ENCODE measurements at regions not wholly inside any gene's neighbourhood (a gene's known extent, or its start where the extent isn't known, plus 50 kb on each side); places are given as distances from the start of the nearest gene placed in this dataset.

DNA sequence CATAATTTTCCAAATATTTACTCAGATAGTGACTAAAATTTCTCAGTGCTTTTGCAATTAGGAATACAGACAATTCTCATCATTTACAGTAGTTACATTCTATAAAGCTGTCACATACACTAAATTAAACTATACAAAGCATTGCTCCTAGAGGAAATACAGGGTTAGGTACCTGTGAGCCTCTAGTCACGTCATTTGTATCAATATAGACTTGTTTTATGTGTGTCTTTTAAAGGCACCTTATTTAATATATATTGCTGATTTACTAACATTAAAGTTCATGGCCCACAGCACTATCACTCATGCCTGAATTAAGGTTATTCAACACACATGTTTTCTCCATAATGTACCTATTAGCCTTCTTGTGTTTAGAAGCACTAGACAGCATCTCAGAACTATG, 78.7 kb downstream of the PABPC4L start:
- Histone ChIP-seq H3K4me1 (ENCODE audit: control insufficient read depth, insufficient read depth, low read length) (no peaks in the 10 kb centered on the region), H3K4me3 (ENCODE audit: low read depth, low read length) (no peak overlapping the region), H3K9me3 (ENCODE audit: control insufficient read depth, insufficient read depth, low read depth, low read length) (no peaks in the 10 kb centered on the region), H3K27ac (ENCODE audit: extremely low read depth, low read depth, low read length) (no peak overlapping the region), H3K36me3 (ENCODE audit: control insufficient read depth in 2 of 2, insufficient read depth in 1 of 2, low read length in 2 of 2) (no peaks in the 10 kb centered on the region)
- TF ChIP-seq, protein P1, sequence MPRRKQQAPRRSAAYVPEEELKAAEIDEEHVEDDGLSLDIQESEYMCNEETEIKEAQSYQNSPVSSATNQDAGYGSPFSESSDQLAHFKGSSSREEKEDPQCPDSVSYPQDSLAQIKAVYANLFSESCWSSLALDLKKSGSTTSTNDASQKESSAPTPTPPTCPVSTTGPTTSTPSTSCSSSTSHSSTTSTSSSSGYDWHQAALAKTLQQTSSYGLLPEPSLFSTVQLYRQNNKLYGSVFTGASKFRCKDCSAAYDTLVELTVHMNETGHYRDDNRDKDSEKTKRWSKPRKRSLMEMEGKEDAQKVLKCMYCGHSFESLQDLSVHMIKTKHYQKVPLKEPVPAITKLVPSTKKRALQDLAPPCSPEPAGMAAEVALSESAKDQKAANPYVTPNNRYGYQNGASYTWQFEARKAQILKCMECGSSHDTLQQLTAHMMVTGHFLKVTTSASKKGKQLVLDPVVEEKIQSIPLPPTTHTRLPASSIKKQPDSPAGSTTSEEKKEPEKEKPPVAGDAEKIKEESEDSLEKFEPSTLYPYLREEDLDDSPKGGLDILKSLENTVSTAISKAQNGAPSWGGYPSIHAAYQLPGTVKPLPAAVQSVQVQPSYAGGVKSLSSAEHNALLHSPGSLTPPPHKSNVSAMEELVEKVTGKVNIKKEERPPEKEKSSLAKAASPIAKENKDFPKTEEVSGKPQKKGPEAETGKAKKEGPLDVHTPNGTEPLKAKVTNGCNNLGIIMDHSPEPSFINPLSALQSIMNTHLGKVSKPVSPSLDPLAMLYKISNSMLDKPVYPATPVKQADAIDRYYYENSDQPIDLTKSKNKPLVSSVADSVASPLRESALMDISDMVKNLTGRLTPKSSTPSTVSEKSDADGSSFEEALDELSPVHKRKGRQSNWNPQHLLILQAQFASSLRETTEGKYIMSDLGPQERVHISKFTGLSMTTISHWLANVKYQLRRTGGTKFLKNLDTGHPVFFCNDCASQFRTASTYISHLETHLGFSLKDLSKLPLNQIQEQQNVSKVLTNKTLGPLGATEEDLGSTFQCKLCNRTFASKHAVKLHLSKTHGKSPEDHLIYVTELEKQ (tag by site-specific recombination; IDR thresholded peaks at IDR 0.05; ENCODE audit: borderline replicate concordance), result no peak
- TF ChIP-seq, protein P2, sequence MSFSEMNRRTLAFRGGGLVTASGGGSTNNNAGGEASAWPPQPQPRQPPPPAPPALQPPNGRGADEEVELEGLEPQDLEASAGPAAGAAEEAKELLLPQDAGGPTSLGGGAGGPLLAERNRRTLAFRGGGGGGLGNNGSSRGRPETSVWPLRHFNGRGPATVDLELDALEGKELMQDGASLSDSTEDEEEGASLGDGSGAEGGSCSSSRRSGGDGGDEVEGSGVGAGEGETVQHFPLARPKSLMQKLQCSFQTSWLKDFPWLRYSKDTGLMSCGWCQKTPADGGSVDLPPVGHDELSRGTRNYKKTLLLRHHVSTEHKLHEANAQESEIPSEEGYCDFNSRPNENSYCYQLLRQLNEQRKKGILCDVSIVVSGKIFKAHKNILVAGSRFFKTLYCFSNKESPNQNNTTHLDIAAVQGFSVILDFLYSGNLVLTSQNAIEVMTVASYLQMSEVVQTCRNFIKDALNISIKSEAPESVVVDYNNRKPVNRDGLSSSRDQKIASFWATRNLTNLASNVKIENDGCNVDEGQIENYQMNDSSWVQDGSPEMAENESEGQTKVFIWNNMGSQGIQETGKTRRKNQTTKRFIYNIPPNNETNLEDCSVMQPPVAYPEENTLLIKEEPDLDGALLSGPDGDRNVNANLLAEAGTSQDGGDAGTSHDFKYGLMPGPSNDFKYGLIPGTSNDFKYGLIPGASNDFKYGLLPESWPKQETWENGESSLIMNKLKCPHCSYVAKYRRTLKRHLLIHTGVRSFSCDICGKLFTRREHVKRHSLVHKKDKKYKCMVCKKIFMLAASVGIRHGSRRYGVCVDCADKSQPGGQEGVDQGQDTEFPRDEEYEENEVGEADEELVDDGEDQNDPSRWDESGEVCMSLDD (tag by site-specific recombination; IDR thresholded peaks at IDR 0.05), result no peak
- no peak for TF ChIP-seq ZNF544 (tag by site-specific recombination; IDR thresholded peaks at IDR 0.05)
- TF ChIP-seq, protein P3, sequence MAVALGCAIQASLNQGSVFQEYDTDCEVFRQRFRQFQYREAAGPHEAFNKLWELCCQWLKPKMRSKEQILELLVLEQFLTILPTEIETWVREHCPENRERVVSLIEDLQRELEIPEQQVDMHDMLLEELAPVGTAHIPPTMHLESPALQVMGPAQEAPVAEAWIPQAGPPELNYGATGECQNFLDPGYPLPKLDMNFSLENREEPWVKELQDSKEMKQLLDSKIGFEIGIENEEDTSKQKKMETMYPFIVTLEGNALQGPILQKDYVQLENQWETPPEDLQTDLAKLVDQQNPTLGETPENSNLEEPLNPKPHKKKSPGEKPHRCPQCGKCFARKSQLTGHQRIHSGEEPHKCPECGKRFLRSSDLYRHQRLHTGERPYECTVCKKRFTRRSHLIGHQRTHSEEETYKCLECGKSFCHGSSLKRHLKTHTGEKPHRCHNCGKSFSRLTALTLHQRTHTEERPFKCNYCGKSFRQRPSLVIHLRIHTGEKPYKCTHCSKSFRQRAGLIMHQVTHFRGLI (tag by site-specific recombination; IDR thresholded peaks at IDR 0.05), result no peak
- TF ChIP-seq EGR2 (tag by site-specific recombination; IDR thresholded peaks at IDR 0.05; ENCODE audit: low read depth), result no peak
- no peak for TF ChIP-seq ZNF654 (tag by site-specific recombination; IDR thresholded peaks at IDR 0.05; ENCODE audit: low read depth)
- no peak for TF ChIP-seq ZNF146 (tag by site-specific recombination; IDR thresholded peaks at IDR 0.05)
- TF ChIP-seq ZXDB (tag by site-specific recombination; IDR thresholded peaks at IDR 0.05), result no peak
- TF ChIP-seq, protein P4, sequence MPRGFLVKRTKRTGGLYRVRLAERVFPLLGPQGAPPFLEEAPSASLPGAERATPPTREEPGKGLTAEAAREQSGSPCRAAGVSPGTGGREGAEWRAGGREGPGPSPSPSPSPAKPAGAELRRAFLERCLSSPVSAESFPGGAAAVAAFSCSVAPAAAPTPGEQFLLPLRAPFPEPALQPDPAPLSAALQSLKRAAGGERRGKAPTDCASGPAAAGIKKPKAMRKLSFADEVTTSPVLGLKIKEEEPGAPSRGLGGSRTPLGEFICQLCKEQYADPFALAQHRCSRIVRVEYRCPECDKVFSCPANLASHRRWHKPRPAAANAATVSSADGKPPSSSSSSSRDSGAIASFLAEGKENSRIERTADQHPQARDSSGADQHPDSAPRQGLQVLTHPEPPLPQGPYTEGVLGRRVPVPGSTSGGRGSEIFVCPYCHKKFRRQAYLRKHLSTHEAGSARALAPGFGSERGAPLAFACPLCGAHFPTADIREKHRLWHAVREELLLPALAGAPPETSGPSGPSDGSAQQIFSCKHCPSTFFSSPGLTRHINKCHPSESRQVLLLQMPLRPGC (tag by site-specific recombination; IDR thresholded peaks at IDR 0.05), result no peak
- no peak for TF ChIP-seq FEZF1 (tag by site-specific recombination; IDR thresholded peaks at IDR 0.05)
- ChIA-PET CTCF (no interaction called here), POLR2A (no interaction called here)

DNA sequence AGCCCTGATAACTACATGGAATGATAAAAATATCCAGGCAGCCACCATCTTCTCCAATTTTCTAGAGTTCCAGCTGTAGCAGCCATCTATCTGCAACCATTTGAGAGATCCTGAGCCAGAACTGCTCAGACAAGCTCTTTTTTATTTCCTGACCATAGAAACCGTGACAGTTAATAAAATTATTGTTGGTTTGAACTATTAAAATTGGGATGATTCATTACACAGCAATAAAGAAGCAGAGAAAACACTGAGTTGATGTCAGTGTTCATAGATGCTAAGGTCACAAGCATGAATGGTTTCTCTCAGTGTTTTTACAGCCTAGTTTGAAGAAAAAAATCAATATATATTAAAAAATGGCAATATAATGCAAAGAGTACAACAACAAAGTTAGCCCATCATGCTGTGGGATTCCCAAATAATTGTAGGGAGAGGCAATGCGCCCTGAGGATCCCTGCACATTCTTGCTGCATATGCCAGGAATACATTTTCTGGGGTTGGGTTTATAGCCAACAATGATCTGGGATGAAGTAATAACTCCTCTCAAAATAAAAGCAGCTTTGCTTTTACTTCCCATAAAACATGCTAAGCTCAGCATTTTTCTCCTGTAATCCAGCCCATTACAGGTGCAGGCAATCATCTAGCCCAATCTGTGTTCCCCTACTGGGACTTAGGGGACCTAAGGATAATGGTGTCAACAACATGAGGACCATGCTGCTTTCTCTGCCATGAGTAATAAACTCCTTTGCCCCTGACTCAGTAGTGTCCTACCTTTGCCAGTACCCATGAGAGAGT, 84.0 kb downstream of the PABPC4L start:
- TF ChIP-seq REPIN1 (tag by site-specific recombination; IDR thresholded peaks at IDR 0.05; ENCODE audit: low read depth) (no peak), ZNF19 (tag by site-specific recombination; IDR thresholded peaks at IDR 0.05; ENCODE audit: low read depth) (no peak), ZNF114 (tag by site-specific recombination; IDR thresholded peaks at IDR 0.05) (no peak), ZNF121 (tag by site-specific recombination; IDR thresholded peaks at IDR 0.05) (no peak)
- TF ChIP-seq, protein P5, sequence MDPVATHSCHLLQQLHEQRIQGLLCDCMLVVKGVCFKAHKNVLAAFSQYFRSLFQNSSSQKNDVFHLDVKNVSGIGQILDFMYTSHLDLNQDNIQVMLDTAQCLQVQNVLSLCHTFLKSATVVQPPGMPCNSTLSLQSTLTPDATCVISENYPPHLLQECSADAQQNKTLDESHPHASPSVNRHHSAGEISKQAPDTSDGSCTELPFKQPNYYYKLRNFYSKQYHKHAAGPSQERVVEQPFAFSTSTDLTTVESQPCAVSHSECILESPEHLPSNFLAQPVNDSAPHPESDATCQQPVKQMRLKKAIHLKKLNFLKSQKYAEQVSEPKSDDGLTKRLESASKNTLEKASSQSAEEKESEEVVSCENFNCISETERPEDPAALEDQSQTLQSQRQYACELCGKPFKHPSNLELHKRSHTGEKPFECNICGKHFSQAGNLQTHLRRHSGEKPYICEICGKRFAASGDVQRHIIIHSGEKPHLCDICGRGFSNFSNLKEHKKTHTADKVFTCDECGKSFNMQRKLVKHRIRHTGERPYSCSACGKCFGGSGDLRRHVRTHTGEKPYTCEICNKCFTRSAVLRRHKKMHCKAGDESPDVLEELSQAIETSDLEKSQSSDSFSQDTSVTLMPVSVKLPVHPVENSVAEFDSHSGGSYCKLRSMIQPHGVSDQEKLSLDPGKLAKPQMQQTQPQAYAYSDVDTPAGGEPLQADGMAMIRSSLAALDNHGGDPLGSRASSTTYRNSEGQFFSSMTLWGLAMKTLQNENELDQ (tag by site-specific recombination; IDR thresholded peaks at IDR 0.05; ENCODE audit: low read depth), result no peak
- ChIA-PET POLR2A (no interaction called here), CTCF (no interaction called here)
- no peaks in the 10 kb centered on the region for H3K9me3 ChIP-seq (ENCODE audit: control insufficient read depth, insufficient read depth, low read depth, low read length)
- no peaks in the 10 kb centered on the region for H3K36me3 ChIP-seq (ENCODE audit: control insufficient read depth in 2 of 2, insufficient read depth in 1 of 2, low read length in 2 of 2)
- no peak overlapping the region for H3K4me3 ChIP-seq (ENCODE audit: low read depth, low read length)
- H3K27ac ChIP-seq (ENCODE audit: extremely low read depth, low read depth, low read length), result no peak overlapping the region
- no peaks in the 10 kb centered on the region for H3K4me1 ChIP-seq (ENCODE audit: control insufficient read depth, insufficient read depth, low read length)
